IMR-90 (cell line): ENCODE measurements at regions not wholly inside any gene's neighbourhood (a gene's known extent, or its start where the extent isn't known, plus 50 kb on each side); places are given as distances from the start of the nearest gene placed in this dataset.

ENCODE experiments used
- ATAC-seq: fragments of 200-7000 bp; cut with Tn5 transposase; 2 replicates; pipeline ENCODE4 v1.9.1; 2020; ENCODE audit warnings: low read depth, mild to moderate bottlenecking, moderate library complexity
- BruUV-seq: library from RNA; stranded (reverse); fragments of 400-500 nt; replicated peaks from 2 replicates; lab custom pipeline; 2021; lab: Mats Ljungman, UMichigan
- CTCF ChIA-PET: fragments of 300-600 bp; formaldehyde crosslinking; extraction: SDS; loops from one replicate; lab custom pipeline; 2021; ENCODE audit warnings: antibody characterized with exemption; lab: Yijun Ruan, JAX
- POLR2A ChIA-PET: fragments of 300-600 bp; sonication (Branson Sonifier 250); formaldehyde crosslinking; loops from one replicate; lab custom pipeline; 2022; ENCODE audit warnings: antibody characterized with exemption; ENCODE audit not compliant: unreplicated experiment; lab: Charles Lee
- DNase-seq: peaks from one replicate; pipeline ENCODE4 v3.0.0; 2013
- H2AFZ ChIP-seq: replicated peaks from 2 replicates; pipeline ENCODE3; 2013; ENCODE audit warnings: low read length, mild to moderate bottlenecking; ENCODE audit not compliant: poor library complexity
- H2AK5ac ChIP-seq: 2 replicates; pipeline ENCODE4 v1.6.1; 2013; ENCODE audit warnings: low read depth, low read length, inconsistent platforms
- H2AK9ac ChIP-seq: replicated peaks from 2 replicates; pipeline ENCODE3; 2013; ENCODE audit warnings: mild to moderate bottlenecking, low read depth, low read length, moderate library complexity; ENCODE audit not compliant: poor library complexity
- H2BK120ac ChIP-seq: 2 replicates; pipeline ENCODE4 v1.6.1; 2013; ENCODE audit warnings: low read depth, low read length, inconsistent platforms
- H2BK15ac ChIP-seq: 3 replicates; pipeline ENCODE4 v1.6.1; 2013; ENCODE audit warnings: low read depth, low read length, inconsistent platforms
- H2BK20ac ChIP-seq: 2 replicates; pipeline ENCODE4 v1.6.1; 2013; ENCODE audit warnings: low read depth, mild to moderate bottlenecking, inconsistent platforms, low read length, moderate library complexity
- H2BK5ac ChIP-seq: 2 replicates; pipeline ENCODE4 v1.6.1; 2013; ENCODE audit warnings: mild to moderate bottlenecking, low read depth, low read length, inconsistent platforms; ENCODE audit not compliant: poor library complexity, severe bottlenecking
- H3K14ac ChIP-seq: replicated peaks from 2 replicates; pipeline ENCODE4 v1.6.1; 2013; ENCODE audit warnings: low read depth, low read length, inconsistent platforms
- H3K18ac ChIP-seq: 2 replicates; pipeline ENCODE4 v1.6.1; 2013; ENCODE audit warnings: low read depth, low read length, control low read depth
- H3K23ac ChIP-seq: 2 replicates; pipeline ENCODE4 v1.6.1; 2013; ENCODE audit warnings: low read depth, low read length, inconsistent platforms
- H3K27ac ChIP-seq: 2 replicates; pipeline ENCODE4 v1.5.1; 2013; ENCODE audit warnings: mild to moderate bottlenecking, control low read depth, low read length; ENCODE audit not compliant: insufficient read depth
- H3K27me3 ChIP-seq: 2 replicates; pipeline ENCODE4 v1.6.1; 2013; ENCODE audit warnings: low read length; ENCODE audit not compliant: control insufficient read depth, insufficient read depth
- H3K36me3 ChIP-seq: 2 replicates; pipeline ENCODE4 v1.6.1; 2013; ENCODE audit warnings: low read length, mixed read lengths; ENCODE audit not compliant: control insufficient read depth, insufficient read depth
- H3K4ac ChIP-seq: 2 replicates; pipeline ENCODE4 v1.6.1; 2013; ENCODE audit warnings: low read depth, low read length, inconsistent platforms
- H3K4me1 ChIP-seq: 2 replicates; pipeline ENCODE4 v1.6.1; 2013; ENCODE audit warnings: low read length, mixed read lengths; ENCODE audit not compliant: control insufficient read depth, insufficient read depth
- H3K4me2 ChIP-seq: 2 replicates; pipeline ENCODE4 v1.6.1; 2013; ENCODE audit warnings: low read depth, mild to moderate bottlenecking, control low read depth, low read length, moderate library complexity
- H3K4me3 ChIP-seq: 2 replicates; pipeline ENCODE4 v1.5.1; 2013; ENCODE audit warnings: low read depth, mild to moderate bottlenecking, control low read depth, low read length, moderate library complexity; ENCODE audit not compliant: insufficient read depth
- H3K56ac ChIP-seq: 2 replicates; pipeline ENCODE4 v1.6.1; 2013; ENCODE audit warnings: low read length, inconsistent platforms; ENCODE audit not compliant: insufficient read depth; ENCODE audit errors: extremely low read depth
- H3K79me1 ChIP-seq, 2 experiments: 2 replicates each; pipeline ENCODE4 v1.6.1; 2013; ENCODE audit warnings: low read length in 2 of 2, inconsistent platforms in 1 of 2, low read depth in 1 of 2
- H3K9ac ChIP-seq: 2 replicates; pipeline ENCODE4 v1.6.1; 2013; ENCODE audit warnings: low read depth, low read length, control low read depth
- H3K9me1 ChIP-seq: 2 replicates; pipeline ENCODE4 v1.6.1; 2013; ENCODE audit warnings: low read length, inconsistent platforms; ENCODE audit not compliant: insufficient read depth
- H3K9me3 ChIP-seq: 2 replicates; pipeline ENCODE4 v1.6.1; 2013; ENCODE audit warnings: low read length; ENCODE audit not compliant: control insufficient read depth, insufficient read depth
- H4K20me1 ChIP-seq: 2 replicates; pipeline ENCODE4 v1.6.1; 2013; ENCODE audit warnings: low read length, inconsistent platforms; ENCODE audit not compliant: insufficient read depth
- H4K5ac ChIP-seq: 2 replicates; pipeline ENCODE4 v1.6.1; 2013; ENCODE audit warnings: mild to moderate bottlenecking, low read depth, low read length, control low read depth
- H4K8ac ChIP-seq, 2 experiments: 2 replicates each; pipeline ENCODE4 v1.6.1; 2013; ENCODE audit warnings: low read depth in 2 of 2, low read length in 2 of 2, control low read depth in 1 of 2, inconsistent platforms in 1 of 2
- H4K91ac ChIP-seq: 2 replicates; pipeline ENCODE4 v1.6.1; 2013; ENCODE audit warnings: low read depth, low read length, inconsistent platforms; ENCODE audit not compliant: insufficient read depth
- BHLHE40 ChIP-seq: fragments of 150-350 bp; IDR thresholded peaks from 2 replicates; pipeline ENCODE4 v1.6.1; 2016; ENCODE audit warnings: mild to moderate bottlenecking, low read depth, low read length
- NFE2L2 ChIP-seq: fragments of 150-350 bp; IDR thresholded peaks from 2 replicates; pipeline ENCODE4 v1.6.1; 2016; ENCODE audit warnings: low read depth, mild to moderate bottlenecking, low read length
- WGBS, 2 experiments: methylation state at CpG; one replicate each; pipeline versions ENCODE4 v1.1.5 to v1.1.7; 2013; ENCODE audit warnings: missing lambda C conversion rate in 2 of 2; ENCODE audit not compliant: insufficient read length in 1 of 2; ENCODE audit errors: extremely low coverage in 2 of 2; 5-methylcytosine and 5-hydroxymethylcytosine counted together
- dilution Hi-C: fragments of 300-500 bp; cut with HindIII; formaldehyde crosslinking; loops from one replicate; pipeline ENCODE4 v1.14.3; 2018; ENCODE audit warnings: low sequenced_read_pairs; ENCODE audit not compliant: unreplicated experiment
- in situ Hi-C: fragments of 300-500 bp; cut with MboI; formaldehyde crosslinking; loops from 3 replicates; pipeline ENCODE4 v1.14.3; 2019; ENCODE audit warnings: low sequenced_read_pairs, inconsistent platforms, mixed read lengths
- intact Hi-C: fragments of 100-400 bp; cut with micrococcal nuclease; formaldehyde crosslinking; loops from 2 replicates; pipeline ENCODE4 v1.10.0; 2022

GRCh38 chr15:91461377-91461776 lies 361.3 kb downstream of the SV2B start:
- no peak overlapping the region for H4K8ac ChIP-seq
- no peaks in the 10 kb centered on the region for H3K27me3 ChIP-seq
- H2BK20ac ChIP-seq, result no peak overlapping the region
- H2BK5ac ChIP-seq, result no peak overlapping the region
- no peak overlapping the region for H3K4ac ChIP-seq
- no peak overlapping the region for H3K27ac ChIP-seq
- H3K9ac ChIP-seq, result no peak overlapping the region
- ATAC-seq (no peak), DNase-seq (no peak)
- no peak overlapping the region for H4K91ac ChIP-seq
- H3K18ac ChIP-seq, result no peak overlapping the region
- no peak overlapping the region for H2AK9ac ChIP-seq
- H3K4me2 ChIP-seq, result no peak overlapping the region
- intact Hi-C loops, result no loop called here
- H3K36me3 ChIP-seq, result no peaks in the 10 kb centered on the region
- H3K4me1 ChIP-seq, result peaks cover 5% of the 10 kb centered on the region
- H3K4me3 ChIP-seq, result no peak overlapping the region
- no TSS peak for BruUV-seq
- no peak for TF ChIP-seq BHLHE40
- no peak for TF ChIP-seq NFE2L2
- H3K23ac ChIP-seq, result no peak overlapping the region
- H4K20me1 ChIP-seq, result no peaks in the 10 kb centered on the region
- dilution Hi-C loops, result no loop called here
- WGBS, 2 experiments, result 83% methylated on average over 1 of the region's 3 CpGs; no CpG with 5 or more reads in 1 of the 2 experiments
- no peak overlapping the region for H2BK120ac ChIP-seq
- POLR2A ChIA-PET, result no interaction called here
- in situ Hi-C loops, result no loop called here
- no peak overlapping the region for H2BK15ac ChIP-seq
- H3K9me1 ChIP-seq, result no peaks in the 10 kb centered on the region
- H4K5ac ChIP-seq, result no peak overlapping the region
- H3K9me3 ChIP-seq, result no peaks in the 10 kb centered on the region
- no peak overlapping the region for H3K14ac ChIP-seq
- H2AK5ac ChIP-seq, result no peak overlapping the region
- H3K79me1 ChIP-seq, result no peaks in the 10 kb centered on the region
- no peak overlapping the region for H3K56ac ChIP-seq
- no peak overlapping the region for H2AFZ ChIP-seq
- CTCF ChIA-PET, result no interaction called here
